Neural crest cell (in vitro differentiated cells): ENCODE measurements at regions not wholly inside any gene's neighbourhood (a gene's known extent, or its start where the extent isn't known, plus 50 kb on each side); places are given as distances from the start of the nearest gene placed in this dataset.

Experiments
- DNase-seq: peaks from one replicate; pipeline ENCODE4 v3.0.0; 2021; ENCODE audit warnings: low read depth, mixed read lengths, low spot score
- H3K27ac Mint-ChIP-seq: one replicate; pipeline ENCODE4 v1.8.0; 2021; ENCODE audit warnings: mild to moderate bottlenecking, mixed read lengths; ENCODE audit not compliant: unreplicated experiment
- H3K27me3 Mint-ChIP-seq: 2 replicates; pipeline ENCODE4 v1.8.0; 2021; ENCODE audit warnings: low read depth, mild to moderate bottlenecking, mixed read lengths
- H3K36me3 Mint-ChIP-seq: 2 replicates; pipeline ENCODE4 v1.8.0; 2021; ENCODE audit warnings: low read depth, mild to moderate bottlenecking, mixed read lengths
- H3K4me1 Mint-ChIP-seq: 2 replicates; pipeline ENCODE4 v1.8.0; 2021; ENCODE audit warnings: mixed read lengths
- H3K4me3 Mint-ChIP-seq: one replicate; pipeline ENCODE4 v1.8.0; 2021; ENCODE audit warnings: mild to moderate bottlenecking, mixed read lengths
- H3K9me3 Mint-ChIP-seq: 2 replicates; pipeline ENCODE4 v1.8.0; 2021; ENCODE audit warnings: mixed read lengths
- CTCF ChIP-seq: fragments of 200-600 bp; sonication (generic); conservative IDR thresholded peaks from 2 replicates; pipeline ENCODE4 v1.5.0; 2021; ENCODE audit warnings: antibody characterized with exemption, mild to moderate bottlenecking

DNA sequence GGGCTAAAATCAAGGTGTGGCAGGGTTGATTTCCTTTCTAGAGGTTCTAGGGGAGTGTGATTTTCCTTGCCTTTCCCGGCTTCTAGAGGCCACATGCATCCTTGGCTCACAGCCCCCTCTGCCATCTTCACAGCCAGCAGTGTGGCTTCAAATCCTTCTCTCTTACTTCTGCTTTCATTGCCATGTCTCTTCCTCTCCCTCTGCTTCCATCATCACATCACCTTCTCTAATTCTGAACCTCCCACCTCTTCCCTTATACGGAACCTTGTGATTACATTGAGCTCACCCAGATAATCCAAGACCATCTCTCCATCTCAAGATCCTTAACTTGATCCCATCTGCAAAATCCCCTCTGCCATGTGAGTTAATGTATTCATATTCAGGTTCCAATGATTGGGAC lies 56.2 kb upstream of the RMDN2 start:
- TF ChIP-seq CTCF = no peak
- H3K4me3 Mint-ChIP-seq = no peak overlapping the region
- no peak overlapping the region for H3K27ac Mint-ChIP-seq
- no peaks in the 10 kb centered on the region for H3K9me3 Mint-ChIP-seq
- DNase-seq = no peak
- peaks cover 41% of the 10 kb centered on the region for H3K27me3 Mint-ChIP-seq
- no peaks in the 10 kb centered on the region for H3K36me3 Mint-ChIP-seq
- peaks cover 13% of the 10 kb centered on the region for H3K4me1 Mint-ChIP-seq

GRCh38 chr2:37869304-37869703 lies 55.8 kb upstream of the RMDN2 start:
- Mint-ChIP-seq H3K4me3 (no peak overlapping the region), H3K9me3 (no peaks in the 10 kb centered on the region), H3K27ac (no peak overlapping the region), H3K27me3 (peaks cover 43% of the 10 kb centered on the region), H3K4me1 (peaks cover 13% of the 10 kb centered on the region), H3K36me3 (no peaks in the 10 kb centered on the region)
- DNase-seq = no peak
- no peak for TF ChIP-seq CTCF

DNA sequence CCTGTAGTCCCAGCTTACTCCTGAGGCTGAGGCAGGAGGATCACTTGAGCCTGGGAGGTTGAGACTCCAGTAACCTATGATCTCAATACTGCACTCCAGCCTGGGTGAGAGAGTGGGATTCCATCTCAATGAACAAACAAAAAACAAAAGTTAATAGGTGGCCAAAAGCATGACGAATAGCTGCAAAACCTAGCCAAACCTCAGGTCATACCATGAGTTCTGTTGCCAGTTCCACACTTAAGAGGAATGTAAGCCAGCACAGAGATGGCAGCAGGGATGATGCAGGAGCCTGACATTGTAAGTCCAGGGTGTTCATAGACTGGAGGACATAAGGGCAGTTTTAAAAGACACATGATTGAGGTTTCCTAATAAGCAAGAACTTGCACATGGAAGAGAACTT lies 55.3 kb upstream of the RMDN2 start:
- peaks cover 47% of the 10 kb centered on the region for H3K27me3 Mint-ChIP-seq
- H3K4me3 Mint-ChIP-seq = no peak overlapping the region
- no peak for DNase-seq
- no peak overlapping the region for H3K27ac Mint-ChIP-seq
- H3K9me3 Mint-ChIP-seq = no peaks in the 10 kb centered on the region
- H3K36me3 Mint-ChIP-seq = no peaks in the 10 kb centered on the region
- H3K4me1 Mint-ChIP-seq = peaks cover 18% of the 10 kb centered on the region
- no peak for TF ChIP-seq CTCF

GRCh38 chr2:37870829-37871228 lies 54.3 kb upstream of the RMDN2 start:
- no peak for TF ChIP-seq CTCF
- peaks cover 28% of the 10 kb centered on the region for H3K4me1 Mint-ChIP-seq
- no peaks in the 10 kb centered on the region for H3K9me3 Mint-ChIP-seq
- DNase-seq = no peak
- peaks cover 47% of the 10 kb centered on the region for H3K27me3 Mint-ChIP-seq
- H3K27ac Mint-ChIP-seq = no peak overlapping the region
- H3K4me3 Mint-ChIP-seq = no peak overlapping the region
- no peaks in the 10 kb centered on the region for H3K36me3 Mint-ChIP-seq

DNA sequence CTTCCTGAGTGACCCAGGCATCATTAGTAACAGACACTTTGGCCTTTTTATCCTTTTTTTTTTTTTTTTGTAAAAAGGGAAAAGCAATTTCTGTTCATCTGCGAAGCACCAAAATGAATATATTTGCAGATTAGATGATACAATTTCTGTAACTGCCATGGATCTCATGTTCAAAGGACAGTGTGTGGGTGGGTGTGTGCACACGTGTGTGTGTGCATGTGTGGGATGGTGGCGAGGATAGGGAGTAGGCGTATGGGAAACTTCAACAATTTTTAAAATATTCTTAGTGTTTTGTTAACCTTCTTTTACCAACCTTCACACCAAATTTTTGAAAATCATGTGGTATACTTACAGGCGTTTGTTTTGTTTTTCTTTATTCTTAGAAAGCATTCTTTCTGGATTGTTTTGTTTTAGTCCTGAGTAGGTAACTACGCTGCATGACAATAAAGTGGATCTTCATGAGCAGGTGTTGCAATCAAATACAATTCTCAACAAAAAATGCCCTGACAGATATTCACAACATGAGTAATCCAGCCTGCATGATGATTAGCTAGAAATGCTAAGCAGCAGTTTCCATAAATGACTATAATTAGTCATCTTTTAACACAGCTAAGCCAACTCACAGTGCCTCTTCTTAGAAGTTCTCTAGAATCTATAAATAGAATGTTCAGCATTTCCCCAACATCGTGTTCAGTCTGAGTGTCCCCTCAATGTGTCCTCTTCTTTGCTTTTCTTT lies 53.5 kb upstream of the RMDN2 start:
- TF ChIP-seq CTCF = no peak
- no peaks in the 10 kb centered on the region for H3K36me3 Mint-ChIP-seq
- no peak overlapping the region for H3K27ac Mint-ChIP-seq
- DNase-seq = no peak
- H3K27me3 Mint-ChIP-seq = peaks cover 45% of the 10 kb centered on the region
- H3K4me3 Mint-ChIP-seq = no peak overlapping the region
- peaks cover 29% of the 10 kb centered on the region for H3K4me1 Mint-ChIP-seq
- no peaks in the 10 kb centered on the region for H3K9me3 Mint-ChIP-seq
